ENCODE measurements at regions not wholly inside any gene's neighbourhood (a gene's known extent, or its start where the extent isn't known, plus 50 kb on each side); places are given as distances from the start of the nearest gene placed in this dataset.
"Not testable (repeated sequence)": the region's sequence is repeated elsewhere in the genome, so short reads cannot be mapped to it uniquely, and the experiment has no call there.

DNA sequence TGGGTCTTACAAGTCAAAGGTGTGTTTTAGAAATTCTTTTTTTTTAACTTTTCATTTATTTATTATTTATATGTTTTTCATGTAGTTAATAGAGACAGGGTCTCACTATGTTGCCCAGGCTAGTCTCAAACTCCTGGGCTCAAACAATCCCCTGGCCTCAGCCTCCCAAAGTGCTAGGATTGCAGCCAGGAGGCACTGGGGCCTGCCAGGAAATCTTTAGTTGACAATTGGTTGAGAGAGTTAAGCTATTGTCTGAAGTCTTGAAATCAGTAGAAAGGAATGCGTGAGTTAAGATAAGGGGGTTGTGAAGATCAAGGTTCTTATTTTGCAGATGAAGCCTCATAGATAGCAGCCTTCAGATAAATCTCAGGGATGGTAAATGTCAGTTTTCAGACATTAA is 245.4 kb upstream of the GALNT17 start:
- TF ChIP-seq CTCF (IDR thresholded peaks at IDR 0.05; ENCODE audit: insufficient read depth, low read depth, low read length, missing control alignments), result no peak
- no peak overlapping the region for H3K4me3 ChIP-seq (ENCODE audit: low read depth, low read length)
- DNase-seq (ENCODE audit: low read depth), result no peak

- TF ChIP-seq CTCF (IDR thresholded peaks at IDR 0.05; ENCODE audit: insufficient read depth, low read depth, low read length, missing control alignments), result no peak
- no peak overlapping the region for H3K4me3 ChIP-seq (ENCODE audit: low read depth, low read length)
- DNase-seq (ENCODE audit: low read depth), result no peak
These were observed 244.8 kb upstream of the GALNT17 start for GRCh38 chr7:70887186-70887585.

- no peak for TF ChIP-seq CTCF (IDR thresholded peaks at IDR 0.05; ENCODE audit: insufficient read depth, low read depth, low read length, missing control alignments)
- DNase-seq (ENCODE audit: low read depth), result peak; percentile 61
- H3K4me3 ChIP-seq (ENCODE audit: low read depth, low read length), result no peak overlapping the region
These were observed 241.6 kb upstream of the GALNT17 start for GRCh38 chr7:70890147-70890969.

DNA sequence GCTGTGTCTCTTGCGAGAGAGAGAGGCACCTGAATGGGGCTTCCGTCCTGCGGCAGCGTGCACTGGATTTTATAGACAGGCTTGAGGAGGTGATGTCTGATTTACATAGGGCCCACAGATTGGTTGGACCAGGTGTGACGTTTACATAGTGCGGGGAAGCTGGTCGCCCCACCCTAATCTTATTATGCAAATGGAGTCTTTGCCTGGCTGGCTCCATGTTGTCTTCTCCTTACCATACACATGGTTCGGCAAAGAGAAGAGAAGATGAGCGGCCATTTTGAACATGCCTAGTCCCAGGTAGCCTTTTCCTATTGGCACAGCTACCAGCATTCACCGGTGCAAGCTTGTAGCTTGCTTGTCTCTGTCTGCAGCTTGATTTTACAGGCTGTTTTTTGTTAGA is 238.5 kb upstream of the GALNT17 start:
- no peak for TF ChIP-seq CTCF (IDR thresholded peaks at IDR 0.05; ENCODE audit: insufficient read depth, low read depth, low read length, missing control alignments)
- no peak for DNase-seq (ENCODE audit: low read depth)
- H3K4me3 ChIP-seq (ENCODE audit: low read depth, low read length), result no peak overlapping the region

DNA sequence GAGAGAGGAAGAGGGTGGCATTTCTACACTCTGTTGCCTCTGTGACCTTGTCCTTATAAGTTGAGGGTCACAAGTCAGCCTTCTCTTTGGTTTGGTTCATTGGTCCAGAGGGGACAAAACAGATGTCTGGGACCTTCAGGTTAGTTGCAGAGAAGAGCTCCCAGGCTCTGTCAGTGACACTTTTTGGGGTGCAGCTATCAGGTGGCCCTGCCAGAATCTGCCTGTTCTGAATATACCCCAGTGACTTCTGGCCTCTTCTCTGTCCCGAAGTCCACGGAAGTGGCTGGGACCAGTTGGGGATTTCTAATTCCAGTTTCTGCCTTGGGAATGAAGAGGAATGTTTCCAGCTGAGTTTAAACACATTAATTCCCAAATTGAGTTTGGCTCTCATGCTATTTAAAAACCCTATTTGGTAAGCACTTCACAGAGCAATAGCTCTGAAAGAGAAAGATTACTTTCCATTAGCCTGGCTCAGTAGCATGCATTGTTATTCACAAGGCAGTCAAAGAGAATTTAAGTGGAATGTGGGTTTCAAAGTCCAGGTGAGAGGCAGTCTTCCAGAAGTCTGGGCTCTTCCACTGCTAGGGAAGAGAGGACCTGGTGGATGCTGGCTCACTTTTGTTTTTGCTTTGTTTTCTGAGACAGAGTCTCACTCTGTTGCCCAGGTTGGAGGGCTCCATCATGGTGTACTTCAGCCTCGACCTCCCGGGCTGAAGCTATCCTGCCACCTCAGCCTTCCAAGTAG is 237.8 kb upstream of the GALNT17 start:
- no peak for DNase-seq (ENCODE audit: low read depth)
- no peak overlapping the region for H3K4me3 ChIP-seq (ENCODE audit: low read depth, low read length)
- no peak for TF ChIP-seq CTCF (IDR thresholded peaks at IDR 0.05; ENCODE audit: insufficient read depth, low read depth, low read length, missing control alignments)

DNA sequence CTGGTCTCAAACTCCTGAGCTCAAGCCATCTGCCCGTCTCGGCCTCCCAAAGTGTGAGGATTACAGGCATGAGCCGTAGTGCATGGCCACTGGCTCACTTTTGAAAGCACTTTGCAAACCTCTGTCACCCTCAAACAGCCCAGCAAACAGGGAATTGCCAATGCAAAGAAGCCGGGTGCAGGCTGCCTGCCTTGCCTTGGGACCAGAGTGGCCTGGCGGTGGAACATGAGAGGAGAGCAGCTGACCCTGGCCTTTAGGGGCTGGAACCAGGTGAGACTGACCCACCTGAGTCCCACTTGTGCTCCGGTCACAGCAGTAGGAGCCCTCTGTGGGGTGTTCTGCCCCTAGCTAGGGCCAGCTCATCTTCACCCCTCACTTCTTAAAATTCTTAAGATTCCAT is 237.1 kb upstream of the GALNT17 start:
- TF ChIP-seq CTCF (IDR thresholded peaks at IDR 0.05; ENCODE audit: insufficient read depth, low read depth, low read length, missing control alignments), result no peak
- H3K4me3 ChIP-seq (ENCODE audit: low read depth, low read length), result no peak overlapping the region
- no peak for DNase-seq (ENCODE audit: low read depth)

GRCh38 chr7:70895337-70896200 is 236.4 kb upstream of the GALNT17 start:
- H3K4me3 ChIP-seq (ENCODE audit: low read depth, low read length); DNase-seq (ENCODE audit: low read depth): not testable (repeated sequence)
